ENCODE measurements at regions not wholly inside any gene's neighbourhood (a gene's known extent, or its start where the extent isn't known, plus 50 kb on each side); places are given as distances from the start of the nearest gene placed in this dataset.
A peak's percentile ranks its signal among the peaks of the same experiment; 100 is the strongest.

GRCh38 chr2:181114021-181114420 lies 133.6 kb downstream of the UBE2E3 start:
- Histone ChIP-seq H3K27ac (no peak overlapping the region), H3K4me3 (no peak overlapping the region)

GRCh38 chr2:181116261-181116660 lies 135.9 kb downstream of the UBE2E3 start:
- Histone ChIP-seq H3K4me3 (no peak overlapping the region), H3K27ac (no peak overlapping the region)

DNA sequence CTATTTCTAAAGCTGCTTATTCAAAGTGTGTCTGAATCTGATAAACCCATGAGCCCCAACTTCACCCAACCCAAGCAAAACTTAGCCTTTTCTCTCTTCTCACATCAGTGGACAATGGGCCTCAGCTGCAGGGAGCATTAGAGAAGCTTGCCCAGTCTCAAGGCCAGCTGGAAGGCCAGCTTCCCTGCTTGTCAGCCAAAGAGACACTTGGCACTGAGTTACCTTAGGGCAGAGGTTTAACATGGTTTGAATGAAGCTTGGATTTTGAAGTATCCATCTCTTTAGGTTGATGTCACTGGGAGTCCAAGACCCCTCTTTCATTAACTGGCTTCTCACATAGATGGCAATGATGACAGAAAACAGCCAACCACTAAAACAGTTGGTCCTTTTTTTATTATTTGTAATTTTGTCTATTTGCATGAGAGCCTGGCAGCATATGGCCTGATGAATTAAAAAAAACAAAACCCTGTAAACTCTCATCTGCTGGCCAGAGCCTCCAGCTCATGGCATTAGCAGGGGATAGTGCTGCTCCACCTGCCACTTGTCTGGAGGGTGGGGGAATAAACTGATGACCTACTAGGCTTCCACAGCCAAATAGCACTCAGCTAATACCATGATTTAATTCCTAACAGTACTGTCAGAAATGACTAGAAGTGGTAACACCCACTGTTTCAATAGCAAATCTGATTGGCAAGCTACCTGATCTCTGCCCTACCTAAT lies 137.0 kb downstream of the UBE2E3 start:
- no peak overlapping the region for H3K27ac ChIP-seq
- H3K4me3 ChIP-seq: no peak overlapping the region

- no peak overlapping the region for H3K27ac ChIP-seq
- no peak overlapping the region for H3K4me3 ChIP-seq
Observed at GRCh38 chr2:181120625-181121024, 140.2 kb downstream of the UBE2E3 start.

DNA sequence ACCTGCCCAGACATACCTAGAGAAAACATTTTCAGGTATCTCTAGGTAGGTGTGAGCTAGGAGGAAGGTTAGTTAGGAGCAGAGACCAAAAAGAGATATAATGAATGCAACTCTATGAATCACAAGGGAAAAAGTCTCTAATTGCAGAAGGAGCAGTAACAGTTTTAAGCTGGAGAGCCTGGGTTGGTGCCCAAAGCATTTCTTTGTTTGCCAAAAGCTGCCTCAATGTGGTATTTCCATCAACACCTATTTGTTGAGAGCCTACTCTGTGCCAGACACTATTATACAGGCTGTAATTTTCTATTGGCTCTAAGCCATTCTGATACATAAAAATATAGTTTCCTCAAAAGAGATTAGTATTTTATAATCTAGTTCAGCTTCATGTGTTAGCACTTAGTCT lies 141.6 kb downstream of the UBE2E3 start:
- H3K27ac ChIP-seq: no peak overlapping the region

DNA sequence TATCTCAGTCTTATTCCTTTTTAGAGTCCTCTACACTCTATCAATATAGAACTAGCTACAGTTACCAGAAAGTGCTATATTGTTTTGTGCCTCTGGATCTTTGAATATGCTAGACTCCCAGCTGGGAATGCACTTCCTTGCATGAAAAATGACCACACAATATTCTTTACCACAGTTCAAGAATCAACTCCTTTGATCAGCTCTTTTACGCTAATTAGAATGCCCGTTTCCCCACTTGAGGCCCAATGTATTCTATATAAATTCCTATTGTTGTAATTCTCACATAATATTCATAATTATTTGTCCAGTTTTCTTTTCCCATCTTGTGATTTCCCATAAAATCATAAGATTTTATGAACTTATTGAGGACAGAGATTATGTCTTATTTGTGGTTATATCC lies 142.2 kb downstream of the UBE2E3 start:
- Histone ChIP-seq H3K27ac (no peak overlapping the region), H3K4me3 (no peak overlapping the region)

More for the DNA sequence above, 141.6 kb downstream of the UBE2E3 start:
- H3K4me3 ChIP-seq: no peak overlapping the region

GRCh38 chr2:181123798-181124231 lies 143.4 kb downstream of the UBE2E3 start:
- Histone ChIP-seq H3K27ac (peak overlapping the region in 9 of 21 experiments; percentile 5 to 83 (median 54)), H3K4me3 (no peak overlapping the region)

GRCh38 chr2:181124497-181124896 lies 144.1 kb downstream of the UBE2E3 start:
- Histone ChIP-seq H3K27ac (peak overlapping the region in 9 of 21 experiments; percentile 5 to 83 (median 54)), H3K4me3 (no peak overlapping the region)

GRCh38 chr2:181125359-181125758 lies 145.0 kb downstream of the UBE2E3 start:
- Histone ChIP-seq H3K4me3 (no peak overlapping the region), H3K27ac (peak overlapping the region in 8 of 21 experiments; percentile 16 to 83 (median 60))

GRCh38 chr2:181126311-181126868 lies 146.0 kb downstream of the UBE2E3 start:
- H3K4me3 ChIP-seq: no peak overlapping the region
- peak overlapping the region in 5 of 21 experiments; percentile 14 to 83 (median 60) for H3K27ac ChIP-seq

DNA sequence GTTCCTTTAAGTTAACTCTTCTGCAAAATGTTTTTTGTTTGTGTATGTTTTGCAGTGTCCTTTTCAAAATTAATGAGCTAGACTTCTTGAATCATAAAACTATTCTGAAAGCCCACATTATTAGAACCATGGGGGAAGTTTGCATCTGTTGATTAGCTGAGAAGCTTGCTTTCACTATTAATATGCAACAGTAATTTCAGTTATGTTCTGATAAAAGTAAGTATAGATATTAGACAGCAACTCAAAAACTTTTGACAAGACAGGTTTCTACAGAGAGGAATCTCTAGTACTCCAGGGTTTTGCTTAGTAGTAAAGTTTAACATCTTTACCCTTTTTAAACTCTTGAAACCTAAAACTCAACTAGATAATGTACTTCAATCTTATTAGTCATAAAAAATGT lies 147.8 kb downstream of the UBE2E3 start:
- peak overlapping the region in 3 of 21 experiments; percentile 2 to 40 (median 2) for H3K27ac ChIP-seq

DNA sequence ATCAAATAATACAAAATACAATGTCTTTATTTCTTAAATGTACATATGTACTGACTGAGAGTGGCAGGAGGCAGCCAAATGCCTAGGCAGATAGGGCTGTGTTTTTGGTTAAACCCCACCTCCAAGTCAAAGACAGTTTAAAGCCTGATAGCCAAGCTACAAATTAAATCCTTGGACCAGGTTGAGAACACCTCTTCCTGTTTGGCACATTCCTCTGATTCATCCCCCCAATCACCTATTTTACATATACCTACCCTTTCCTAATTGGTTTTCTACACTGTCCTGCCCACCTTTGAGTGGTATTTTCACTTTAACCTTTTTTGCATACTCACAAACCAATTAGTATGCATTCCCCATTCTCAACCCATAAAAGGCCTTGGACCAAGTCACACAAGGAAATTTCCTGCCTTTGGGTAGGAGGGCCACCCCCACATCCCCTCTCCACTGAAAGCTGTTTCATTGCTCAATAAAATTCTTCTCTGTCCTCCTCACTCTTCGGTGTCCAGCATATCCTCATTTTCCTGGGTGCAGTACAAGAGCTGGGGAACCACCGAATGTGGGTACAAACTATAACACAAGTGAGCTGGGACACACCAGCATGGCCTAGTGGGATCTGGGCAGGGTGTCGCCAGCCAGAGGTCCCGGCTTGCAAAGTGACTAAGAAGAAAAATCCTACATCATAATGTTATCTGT lies 149.1 kb downstream of the UBE2E3 start:
- peak overlapping the region in 1 of 21 experiments; percentile 12 for H3K27ac ChIP-seq
- no peak overlapping the region for H3K4me3 ChIP-seq

More for the DNA sequence above, 147.8 kb downstream of the UBE2E3 start:
- H3K4me3 ChIP-seq: no peak overlapping the region

- H3K4me3 ChIP-seq: no peak overlapping the region
- peak overlapping the region in 2 of 21 experiments; percentile 39 to 42 for H3K27ac ChIP-seq
Observed at GRCh38 chr2:181130686-181131085, 150.3 kb downstream of the UBE2E3 start.

DNA sequence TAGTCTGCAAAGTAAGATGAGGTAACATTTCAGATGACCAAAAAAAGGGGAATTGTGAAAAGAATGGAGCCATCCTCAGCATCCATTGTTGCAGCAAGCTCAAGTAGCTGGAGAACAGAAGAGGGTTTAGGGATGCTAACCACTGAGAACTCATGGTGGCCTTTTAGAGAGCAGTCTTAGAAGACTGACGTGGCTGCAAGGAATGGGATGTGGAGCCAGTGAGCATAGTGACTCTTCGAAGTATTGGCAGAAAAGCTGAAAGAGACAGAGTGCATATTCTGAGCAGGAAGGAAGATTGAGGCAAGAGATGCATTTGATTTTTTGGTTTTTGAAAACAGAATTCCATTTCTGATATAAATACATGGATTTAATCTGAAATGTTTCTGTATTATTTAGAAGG lies 151.2 kb downstream of the UBE2E3 start:
- H3K27ac ChIP-seq: peak overlapping the region in 4 of 21 experiments; percentile 39 to 62 (median 42)

DNA sequence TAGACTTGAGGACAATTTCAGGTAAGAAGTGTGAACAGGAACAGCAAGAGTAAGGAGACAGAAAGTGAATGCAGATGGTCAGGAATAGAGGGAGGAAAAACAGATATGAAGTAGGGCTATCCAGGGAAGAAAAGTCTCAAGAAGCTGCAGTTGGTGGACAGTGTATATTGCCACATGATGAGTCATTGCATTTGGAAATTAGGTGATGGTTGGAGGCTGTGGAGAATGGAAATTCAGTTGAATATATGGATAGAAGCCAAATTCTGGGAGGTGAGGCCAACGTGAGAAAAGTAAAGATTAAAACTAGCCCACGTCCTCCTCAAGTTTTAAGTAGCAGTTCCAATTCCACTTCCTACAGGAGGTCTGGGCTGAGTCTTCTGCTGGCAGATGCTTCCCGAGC lies 158.4 kb downstream of the UBE2E3 start:
- no peak overlapping the region for H3K27ac ChIP-seq
- no peak overlapping the region for H3K4me3 ChIP-seq

More for the DNA sequence above, 151.2 kb downstream of the UBE2E3 start:
- H3K4me3 ChIP-seq: no peak overlapping the region

GRCh38 chr2:181139831-181140230 lies 159.4 kb downstream of the UBE2E3 start:
- peak overlapping the region in 3 of 21 experiments; percentile 1 to 48 (median 10) for H3K27ac ChIP-seq
- no peak overlapping the region for H3K4me3 ChIP-seq

DNA sequence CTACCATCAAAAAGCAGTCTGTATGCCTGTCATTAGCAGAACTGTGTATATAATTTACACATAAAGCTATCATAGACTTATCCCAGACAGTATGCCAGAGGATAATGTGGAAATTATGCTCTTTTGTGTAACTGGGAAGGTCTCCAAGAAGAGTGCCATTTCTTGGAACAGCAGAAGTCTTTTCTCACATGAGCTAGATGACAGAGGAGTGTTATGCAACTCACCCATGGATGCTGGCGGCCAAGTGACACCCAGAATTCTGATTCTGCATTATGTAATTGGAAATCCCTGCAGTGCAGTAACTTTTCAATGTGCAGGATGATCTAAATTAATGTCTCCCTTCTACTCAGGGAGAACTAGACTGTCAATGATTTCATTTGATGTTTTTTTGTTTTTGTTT lies 160.0 kb downstream of the UBE2E3 start:
- Histone ChIP-seq H3K27ac (peak overlapping the region in 3 of 21 experiments; percentile 1 to 61 (median 10)), H3K4me3 (no peak overlapping the region)

GRCh38 chr2:181140928-181141327 lies 160.5 kb downstream of the UBE2E3 start:
- H3K27ac ChIP-seq: peak overlapping the region in 2 of 21 experiments; percentile 10 to 61
- no peak overlapping the region for H3K4me3 ChIP-seq

GRCh38 chr2:181141676-181142075 lies 161.3 kb downstream of the UBE2E3 start:
- H3K27ac ChIP-seq: peak overlapping the region in 4 of 21 experiments; percentile 1 to 61 (median 26)
- H3K4me3 ChIP-seq: no peak overlapping the region

GRCh38 chr2:181142514-181142913 lies 162.1 kb downstream of the UBE2E3 start:
- peak overlapping the region in 5 of 21 experiments; percentile 1 to 61 (median 16) for H3K27ac ChIP-seq
- no peak overlapping the region for H3K4me3 ChIP-seq

Measured in skin epidermis (tissue), 12 donors.